Gastroesophageal sphincter (tissue), 4 donors: ENCODE measurements at regions not wholly inside any gene's neighbourhood (a gene's known extent, or its start where the extent isn't known, plus 50 kb on each side); places are given as distances from the start of the nearest gene placed in this dataset.

Experiments
- ATAC-seq: fragments of 150-250 bp; one replicate; pipeline ENCODE4 v1.9.1; 2016; ENCODE audit warnings: mild to moderate bottlenecking, moderate library complexity
- H3K27ac ChIP-seq, 4 donors: fragments of 200-600 bp; sonication (generic) in 3 of 4; 1 replicate in 3 of 4; 2 replicates in 1 of 4; pipeline ENCODE4 v1.5.1; 2016 to 2019
- H3K27me3 ChIP-seq: fragments of 200-600 bp; sonication (generic); one replicate; pipeline ENCODE4 v1.5.1; 2019
- H3K36me3 ChIP-seq, 2 donors: fragments of 200-600 bp; sonication (generic); one replicate each; pipeline ENCODE4 v1.5.1; 2019; ENCODE audit warnings: control low read depth in 1 of 2
- H3K4me1 ChIP-seq, 3 donors: fragments of 200-600 bp; sonication (generic); 1 replicate in 2 of 3; 2 replicates in 1 of 3; pipeline ENCODE4 v1.5.1; 2016 to 2019; ENCODE audit warnings: control low read depth in 2 of 3
- H3K4me3 ChIP-seq, 2 donors: fragments of 200-600 bp; sonication (generic); one replicate each; pipeline ENCODE4 v1.5.1; 2019; ENCODE audit warnings: mild to moderate bottlenecking in 1 of 2, moderate library complexity in 1 of 2
- H3K9me3 ChIP-seq, 3 donors: fragments of 200-600 bp; sonication (generic); one replicate each; pipeline ENCODE4 v1.5.1; 2017 to 2019; ENCODE audit warnings: control low read depth in 2 of 3
- CTCF ChIP-seq, 4 experiments: fragments of 200-600 bp in 2 of 4; fragments of 450-650 bp in 2 of 4; sonication (generic) in 1 of 4; IDR thresholded peaks; one replicate each; pipeline ENCODE4 v1.5.1; 2017 to 2019; ENCODE audit warnings: antibody characterized with exemption in 4 of 4, mild to moderate bottlenecking in 2 of 4, moderate library complexity in 2 of 4
- EP300 ChIP-seq: sonication (generic); formaldehyde crosslinking; IDR thresholded peaks from one replicate; pipeline ENCODE4 v1.6.1; 2017; ENCODE audit warnings: antibody characterized with exemption, mild to moderate bottlenecking
- POLR2A ChIP-seq, 2 donors: fragments of 450-650 bp; IDR thresholded peaks; one replicate each; pipeline ENCODE4 v1.6.1; 2017; ENCODE audit warnings: antibody characterized with exemption in 2 of 2, mild to moderate bottlenecking in 2 of 2, moderate library complexity in 1 of 2
- POLR2AphosphoS5 ChIP-seq: sonication (generic); formaldehyde crosslinking; IDR thresholded peaks from one replicate; pipeline ENCODE4 v1.6.1; 2017; ENCODE audit warnings: antibody characterized with exemption
- WGBS, 2 donors: methylation state at CpG; one replicate each; pipeline ENCODE4 v1.1.5; 2018; ENCODE audit warnings: low coverage in 1 of 2; 5-methylcytosine and 5-hydroxymethylcytosine counted together

GRCh38 chr16:11447272-11447671, 102.0 kb downstream of the RMI2 start:
- 85 to 90% methylated on average over 5 to 6 of the region's 10 CpGs for WGBS, 2 donors
- TF ChIP-seq POLR2A (IDR thresholded peaks at IDR 0.05) (no peak), EP300 (no peak), CTCF (IDR thresholded peaks at IDR 0.05) (no peak), POLR2AphosphoS5 (no peak)
- no peak for ATAC-seq
- Histone ChIP-seq H3K27ac (no peak overlapping the region), H3K4me1 (peaks cover 0 to 1% (median 0%) of the 10 kb centered on the region in 3 donors), H3K4me3 (no peak overlapping the region), H3K36me3 (no peaks in the 10 kb centered on the region), H3K27me3 (no peaks in the 10 kb centered on the region), H3K9me3 (no peaks in the 10 kb centered on the region)

GRCh38 chr16:11447836-11448235, 102.6 kb downstream of the RMI2 start:
- no CpG with 5 or more reads among the region's 11 CpGs for WGBS, 2 donors
- H3K27ac ChIP-seq = no peak overlapping the region
- H3K36me3 ChIP-seq = no peaks in the 10 kb centered on the region
- ATAC-seq = no peak
- H3K27me3 ChIP-seq = no peaks in the 10 kb centered on the region
- TF ChIP-seq EP300 (no peak), POLR2AphosphoS5 (no peak), CTCF (IDR thresholded peaks at IDR 0.05) (no peak), POLR2A (IDR thresholded peaks at IDR 0.05) (no peak)
- no peak overlapping the region for H3K4me3 ChIP-seq
- H3K4me1 ChIP-seq = peaks cover 0 to 5% (median 0%) of the 10 kb centered on the region in 3 donors
- no peaks in the 10 kb centered on the region for H3K9me3 ChIP-seq

DNA sequence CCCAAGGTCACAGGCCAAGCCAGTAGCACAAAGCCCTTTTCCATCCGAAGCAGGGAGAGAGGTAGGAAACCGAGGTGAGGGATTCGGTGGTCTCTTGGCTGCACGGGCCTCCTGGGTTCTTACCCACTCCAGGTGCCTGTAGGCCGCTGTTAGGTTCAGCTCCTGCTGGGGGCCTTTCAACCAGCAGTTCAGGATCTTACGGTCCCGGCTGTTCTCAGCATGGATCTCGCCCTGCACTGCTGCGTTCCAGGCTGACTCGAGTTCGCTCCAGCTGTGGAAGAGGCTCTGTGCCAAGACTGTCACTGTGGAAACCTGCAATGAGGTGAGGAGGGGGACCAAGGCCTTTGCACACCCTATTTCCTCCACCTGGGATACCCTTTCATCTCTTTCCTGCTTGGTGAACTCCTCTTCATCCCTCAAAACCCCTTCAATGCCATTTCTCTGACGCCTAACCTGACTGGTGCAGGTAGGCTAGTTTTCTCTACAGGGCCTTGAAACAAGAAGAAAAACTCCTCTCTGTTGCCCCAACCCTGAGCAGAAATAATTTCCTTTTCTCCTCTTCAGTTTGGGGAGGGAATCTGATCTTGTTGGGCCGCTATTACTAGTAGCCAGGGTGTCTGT, 103.6 kb downstream of the RMI2 start:
- Histone ChIP-seq H3K4me1 (peaks cover 0 to 5% (median 0%) of the 10 kb centered on the region in 3 donors), H3K9me3 (no peaks in the 10 kb centered on the region), H3K4me3 (no peak overlapping the region), H3K27ac (no peak overlapping the region), H3K36me3 (no peaks in the 10 kb centered on the region), H3K27me3 (no peaks in the 10 kb centered on the region)
- 67% methylated on average over 11 of the region's 13 CpGs; no CpG with 5 or more reads in 1 of the 2 donors for WGBS, 2 donors
- TF ChIP-seq EP300 (no peak), POLR2AphosphoS5 (no peak)
- ATAC-seq = no peak

- H3K36me3 ChIP-seq = no peaks in the 10 kb centered on the region
- no peak overlapping the region for H3K4me3 ChIP-seq
- ATAC-seq = no peak
- 80 to 88% methylated on average over 3 to 5 of the region's 7 CpGs for WGBS, 2 donors
- H3K9me3 ChIP-seq = no peaks in the 10 kb centered on the region
- TF ChIP-seq CTCF (IDR thresholded peaks at IDR 0.05) (no peak), POLR2AphosphoS5 (no peak), POLR2A (IDR thresholded peaks at IDR 0.05) (no peak), EP300 (no peak)
- no peaks in the 10 kb centered on the region for H3K27me3 ChIP-seq
- peaks cover 0 to 5% (median 0%) of the 10 kb centered on the region in 3 donors for H3K4me1 ChIP-seq
- no peak overlapping the region for H3K27ac ChIP-seq
Measured at GRCh38 chr16:11449716-11450115, 104.5 kb downstream of the RMI2 start.

DNA sequence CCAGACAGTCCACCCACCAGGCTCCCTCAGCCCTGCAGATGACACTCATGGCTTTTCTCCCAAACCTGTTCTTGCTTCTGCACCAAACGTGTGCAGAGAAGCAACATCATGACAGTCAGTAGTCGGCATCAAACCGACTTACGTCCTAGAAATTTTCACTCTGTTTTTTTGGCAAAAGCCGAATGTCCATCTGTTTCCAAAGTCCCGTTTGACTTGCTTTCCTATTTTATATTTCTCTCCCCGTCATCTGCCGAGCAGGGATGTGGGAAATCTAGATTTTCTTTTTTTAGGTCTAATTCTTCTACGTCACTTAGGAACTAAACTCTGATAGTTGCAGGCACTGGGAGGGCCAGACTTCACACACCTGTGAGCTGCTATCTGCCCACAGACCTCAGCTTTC, 104.9 kb downstream of the RMI2 start:
- no peaks in the 10 kb centered on the region for H3K36me3 ChIP-seq
- no peaks in the 10 kb centered on the region for H3K9me3 ChIP-seq
- TF ChIP-seq CTCF (IDR thresholded peaks at IDR 0.05) (no peak), POLR2A (IDR thresholded peaks at IDR 0.05) (no peak), POLR2AphosphoS5 (no peak), EP300 (no peak)
- 74 to 90% methylated on average over 8 to 9 of the region's 9 CpGs for WGBS, 2 donors
- H3K4me1 ChIP-seq = peaks cover 0 to 5% (median 0%) of the 10 kb centered on the region in 3 donors
- no peak overlapping the region for H3K27ac ChIP-seq
- no peak for ATAC-seq
- H3K4me3 ChIP-seq = no peak overlapping the region
- H3K27me3 ChIP-seq = no peaks in the 10 kb centered on the region
